ENCODE measurements at regions not wholly inside any gene's neighbourhood (a gene's known extent, or its start where the extent isn't known, plus 50 kb on each side); places are given as distances from the start of the nearest gene placed in this dataset.

DNA sequence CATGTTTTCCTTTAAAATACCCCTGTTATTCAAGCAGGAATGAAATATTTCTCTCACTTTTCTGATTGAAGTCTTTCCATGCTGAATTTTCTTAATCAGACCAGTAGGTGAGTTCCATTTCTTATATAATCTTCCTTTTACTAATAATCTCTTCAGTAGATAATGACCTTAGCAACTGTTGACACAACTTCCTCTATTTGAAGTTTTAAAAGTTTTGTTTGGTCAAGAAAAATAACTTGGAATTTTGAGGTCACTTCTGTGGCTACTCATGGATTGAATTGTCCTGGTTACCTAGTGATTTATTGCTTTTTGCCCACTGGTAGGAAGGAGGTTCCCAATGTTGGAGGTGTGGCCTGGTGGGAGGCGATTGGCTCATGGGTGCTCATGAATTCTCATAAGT is 70.6 kb upstream of the PAXBP1 start:
- ChIA-PET CTCF (no interaction called here), POLR2A (no interaction called here)
- TF ChIP-seq CTBP1 (IDR thresholded peaks at IDR 0.05; ENCODE audit: borderline replicate concordance) = no peak
- TF ChIP-seq PKNOX1 (IDR thresholded peaks at IDR 0.05) = no peak
- TF ChIP-seq TARDBP (IDR thresholded peaks at IDR 0.05) = no peak
- TF ChIP-seq FOXK2 (IDR thresholded peaks at IDR 0.05) = no peak
- no peak for TF ChIP-seq ZNF384 (IDR thresholded peaks at IDR 0.05)
- TF ChIP-seq LEF1 (IDR thresholded peaks at IDR 0.05; ENCODE audit: borderline replicate concordance) = no peak
- no peak for TF ChIP-seq FOXM1 (IDR thresholded peaks at IDR 0.05; ENCODE audit: borderline replicate concordance)
- TF ChIP-seq SUZ12 (IDR thresholded peaks at IDR 0.05) = no peak
- no peak for TF ChIP-seq NFRKB (IDR thresholded peaks at IDR 0.05)
- no peak for TF ChIP-seq SP1 (IDR thresholded peaks at IDR 0.05)
- no peak for TF ChIP-seq BHLHE40 (IDR thresholded peaks at IDR 0.05; ENCODE audit: borderline replicate concordance)
- DNase-seq (ENCODE audit: extremely low spot score) = no peak

- ChIA-PET CTCF (interaction anchor here (0.8 kb wide), 1 partner anchor 8 kb away, joined by 4 read pairs; no protein-coding TSS in a partner anchor), POLR2A (no interaction called here)
- DNase-seq (ENCODE audit: extremely low spot score) = no peak
- TF ChIP-seq PKNOX1 (IDR thresholded peaks at IDR 0.05) = no peak
- no peak for TF ChIP-seq CTBP1 (IDR thresholded peaks at IDR 0.05; ENCODE audit: borderline replicate concordance)
These were observed 72.0 kb upstream of the PAXBP1 start for GRCh38 chr21:32843561-32843960.

DNA sequence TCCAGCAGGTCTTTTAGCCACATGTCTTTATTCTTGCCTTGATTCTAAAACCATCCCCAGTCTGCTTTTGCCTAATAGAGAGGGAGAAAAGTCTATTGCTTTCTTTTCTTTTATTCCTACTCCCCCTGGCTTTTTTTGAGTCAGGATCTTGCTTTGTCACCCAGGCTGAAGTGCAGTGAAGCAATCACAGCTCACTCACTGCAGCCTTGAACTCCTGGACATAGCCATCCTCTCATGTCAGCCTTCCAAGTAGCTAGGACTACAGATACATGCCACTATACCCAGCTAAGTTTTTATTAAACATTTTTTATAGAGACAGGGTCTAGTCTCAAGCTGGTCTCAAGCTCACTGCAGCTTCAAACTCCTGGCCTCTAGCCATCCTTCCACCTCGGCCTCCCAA is 72.5 kb upstream of the PAXBP1 start:
- POLR2A ChIA-PET = no interaction called here
- DNase-seq (ENCODE audit: extremely low spot score) = no peak
- CTCF ChIA-PET = interaction anchor here (0.8 kb wide), 1 partner anchor 8 kb away, joined by 4 read pairs; no protein-coding TSS in a partner anchor
- TF ChIP-seq ARNT (IDR thresholded peaks at IDR 0.05) (no peak), L3MBTL2 (conservative IDR thresholded peaks at IDR 0.05) (no peak), PKNOX1 (IDR thresholded peaks at IDR 0.05) (no peak), FOXA1 (IDR thresholded peaks at IDR 0.05) (no peak), SUZ12 (IDR thresholded peaks at IDR 0.05) (no peak), FOXM1 (IDR thresholded peaks at IDR 0.05; ENCODE audit: borderline replicate concordance) (no peak), SP1 (IDR thresholded peaks at IDR 0.05) (no peak), CTBP1 (IDR thresholded peaks at IDR 0.05; ENCODE audit: borderline replicate concordance) (no peak), FOXK2 (IDR thresholded peaks at IDR 0.05) (no peak), BHLHE40 (IDR thresholded peaks at IDR 0.05; ENCODE audit: borderline replicate concordance) (no peak), LEF1 (IDR thresholded peaks at IDR 0.05; ENCODE audit: borderline replicate concordance) (no peak), ELF4 (IDR thresholded peaks at IDR 0.05) (no peak), NFRKB (IDR thresholded peaks at IDR 0.05) (no peak), ZNF384 (IDR thresholded peaks at IDR 0.05) (no peak), TARDBP (IDR thresholded peaks at IDR 0.05) (no peak), HDGF (IDR thresholded peaks at IDR 0.05; ENCODE audit: borderline replicate concordance) (no peak)

- TF ChIP-seq NFRKB (IDR thresholded peaks at IDR 0.05) = no peak
- TF ChIP-seq PKNOX1 (IDR thresholded peaks at IDR 0.05) = peak; percentile 45
- TF ChIP-seq L3MBTL2 (conservative IDR thresholded peaks at IDR 0.05) = no peak
- ChIA-PET CTCF (interaction anchor here (0.6 to 0.8 kb wide), 2 partner anchors 9 to 73 kb away, joined by 3 to 4 read pairs; no protein-coding TSS in a partner anchor), POLR2A (interaction anchor here (1.3 kb wide), 1 partner anchor 73 kb away, joined by 3 read pairs; the partner anchor contains the start of gene PAXBP1)
- peak; percentile 24 for DNase-seq (ENCODE audit: extremely low spot score)
These were observed 73.3 kb upstream of the PAXBP1 start for GRCh38 chr21:32844653-32845436.

- CTCF ChIA-PET = no interaction called here
- TF ChIP-seq BHLHE40 (IDR thresholded peaks at IDR 0.05; ENCODE audit: borderline replicate concordance) = no peak
- no peak for TF ChIP-seq TARDBP (IDR thresholded peaks at IDR 0.05)
- no peak for TF ChIP-seq FOXK2 (IDR thresholded peaks at IDR 0.05)
- TF ChIP-seq ELF4 (IDR thresholded peaks at IDR 0.05) = no peak
- TF ChIP-seq NFRKB (IDR thresholded peaks at IDR 0.05) = no peak
- no peak for TF ChIP-seq FOXM1 (IDR thresholded peaks at IDR 0.05; ENCODE audit: borderline replicate concordance)
- TF ChIP-seq ARNT (IDR thresholded peaks at IDR 0.05) = no peak
- no peak for TF ChIP-seq L3MBTL2 (conservative IDR thresholded peaks at IDR 0.05)
- no peak for TF ChIP-seq FOXA1 (IDR thresholded peaks at IDR 0.05)
- no peak for TF ChIP-seq LEF1 (IDR thresholded peaks at IDR 0.05; ENCODE audit: borderline replicate concordance)
- TF ChIP-seq SP1 (IDR thresholded peaks at IDR 0.05) = no peak
- TF ChIP-seq CTBP1 (IDR thresholded peaks at IDR 0.05; ENCODE audit: borderline replicate concordance) = no peak
- no peak for TF ChIP-seq HDGF (IDR thresholded peaks at IDR 0.05; ENCODE audit: borderline replicate concordance)
- no peak for DNase-seq (ENCODE audit: extremely low spot score)
- POLR2A ChIA-PET = no interaction called here
These were observed 87.1 kb upstream of the PAXBP1 start for GRCh38 chr21:32858628-32859027.

GRCh38 chr21:32860399-32860798 is 88.8 kb upstream of the PAXBP1 start:
- TF ChIP-seq ARNT (IDR thresholded peaks at IDR 0.05) (no peak), ZNF384 (IDR thresholded peaks at IDR 0.05) (no peak), BHLHE40 (IDR thresholded peaks at IDR 0.05; ENCODE audit: borderline replicate concordance) (no peak), FOXM1 (IDR thresholded peaks at IDR 0.05; ENCODE audit: borderline replicate concordance) (no peak), NFRKB (IDR thresholded peaks at IDR 0.05) (no peak), CTBP1 (IDR thresholded peaks at IDR 0.05; ENCODE audit: borderline replicate concordance) (no peak), HDGF (IDR thresholded peaks at IDR 0.05; ENCODE audit: borderline replicate concordance) (no peak), TARDBP (IDR thresholded peaks at IDR 0.05) (no peak), SUZ12 (IDR thresholded peaks at IDR 0.05) (no peak), LEF1 (IDR thresholded peaks at IDR 0.05; ENCODE audit: borderline replicate concordance) (no peak), FOXA1 (IDR thresholded peaks at IDR 0.05) (no peak), SP1 (IDR thresholded peaks at IDR 0.05) (no peak), L3MBTL2 (conservative IDR thresholded peaks at IDR 0.05) (no peak), FOXK2 (IDR thresholded peaks at IDR 0.05) (no peak), ELF4 (IDR thresholded peaks at IDR 0.05) (no peak), PKNOX1 (IDR thresholded peaks at IDR 0.05) (no peak)
- CTCF ChIA-PET = interaction anchor here (0.6 to 0.9 kb wide), 2 partner anchors 67 to 80 kb away, joined by 3 to 4 read pairs; no protein-coding TSS in a partner anchor
- DNase-seq (ENCODE audit: extremely low spot score) = no peak
- POLR2A ChIA-PET = no interaction called here
